SH-SY5Y (cell line): ENCODE measurements at regions not wholly inside any gene's neighbourhood (a gene's known extent, or its start where the extent isn't known, plus 50 kb on each side); places are given as distances from the start of the nearest gene placed in this dataset.

Experiments used
- GATA2 ChIP-seq: IDR thresholded peaks from 2 replicates; pipeline ENCODE4 v1.6.1; 2011; ENCODE audit warnings: mild to moderate bottlenecking, low read depth, low read length
- GATA3 ChIP-seq: IDR thresholded peaks from 2 replicates; pipeline ENCODE4 v1.6.1; 2011; ENCODE audit warnings: low read depth, mild to moderate bottlenecking, low read length, moderate library complexity

- TF ChIP-seq GATA2 (no peak), GATA3 (no peak)
These were observed 59.8 kb upstream of the MORC3 start for GRCh38 chr21:36260030-36260787.
